ENCODE measurements at regions not wholly inside any gene's neighbourhood (a gene's known extent, or its start where the extent isn't known, plus 50 kb on each side); places are given as distances from the start of the nearest gene placed in this dataset.

DNA sequence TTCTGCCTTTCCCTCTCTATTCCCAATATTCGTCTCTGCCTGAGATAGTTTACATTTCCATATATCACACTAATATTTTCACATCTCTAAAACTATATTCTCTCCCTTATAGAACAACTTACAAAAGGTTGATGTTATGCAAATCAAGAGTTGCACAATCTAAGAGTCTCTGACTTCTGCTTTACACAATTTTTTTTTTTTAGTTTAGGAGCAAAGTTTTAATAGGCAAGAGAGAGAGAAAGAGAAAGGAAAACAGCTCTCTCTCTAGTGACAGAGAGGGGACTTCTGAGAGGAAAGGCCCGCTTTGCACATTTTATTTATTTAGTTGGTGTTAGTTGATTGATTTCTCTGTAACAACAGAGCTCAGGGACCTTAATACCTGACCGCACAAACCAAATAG is 380.2 kb downstream of the TXNL1 start:
- no peak for DNase-seq
- ATAC-seq = no peak
- Mint-ChIP-seq H3K4me3 (no peak overlapping the region), H3K36me3 (ENCODE audit: insufficient read depth) (no peaks in the 10 kb centered on the region), H3K9me3 (no peaks in the 10 kb centered on the region), H3K4me1 (ENCODE audit: low read depth) (peaks cover 4% of the 10 kb centered on the region), H3K27me3 (ENCODE audit: low read depth) (no peaks in the 10 kb centered on the region)

DNA sequence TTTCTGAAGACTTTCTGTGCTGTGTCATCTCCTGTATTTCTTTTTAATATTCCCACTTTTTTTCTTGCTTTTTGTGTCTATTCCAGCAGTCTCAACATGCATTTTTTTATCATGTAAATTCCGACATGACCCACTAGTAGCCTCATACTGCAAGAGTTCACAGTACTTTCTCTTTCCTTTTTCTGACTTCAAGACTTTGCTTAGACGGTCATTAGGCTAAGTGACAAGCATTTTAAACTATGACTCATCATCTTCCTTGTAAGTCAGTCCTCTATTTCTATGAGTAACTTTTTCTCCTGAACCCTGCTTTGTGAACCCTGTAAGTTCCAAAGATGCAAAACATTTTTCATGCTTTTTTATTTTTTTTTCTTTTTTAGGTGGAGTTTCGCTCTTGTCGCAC is 381.2 kb downstream of the TXNL1 start:
- ATAC-seq = peak; percentile 35 to 53
- no peaks in the 10 kb centered on the region for H3K9me3 Mint-ChIP-seq
- no peaks in the 10 kb centered on the region for H3K27me3 Mint-ChIP-seq (ENCODE audit: low read depth)
- no peaks in the 10 kb centered on the region for H3K36me3 Mint-ChIP-seq (ENCODE audit: insufficient read depth)
- no peak for DNase-seq
- H3K4me1 Mint-ChIP-seq (ENCODE audit: low read depth) = peaks cover 4% of the 10 kb centered on the region
- H3K4me3 Mint-ChIP-seq = no peak overlapping the region

DNA sequence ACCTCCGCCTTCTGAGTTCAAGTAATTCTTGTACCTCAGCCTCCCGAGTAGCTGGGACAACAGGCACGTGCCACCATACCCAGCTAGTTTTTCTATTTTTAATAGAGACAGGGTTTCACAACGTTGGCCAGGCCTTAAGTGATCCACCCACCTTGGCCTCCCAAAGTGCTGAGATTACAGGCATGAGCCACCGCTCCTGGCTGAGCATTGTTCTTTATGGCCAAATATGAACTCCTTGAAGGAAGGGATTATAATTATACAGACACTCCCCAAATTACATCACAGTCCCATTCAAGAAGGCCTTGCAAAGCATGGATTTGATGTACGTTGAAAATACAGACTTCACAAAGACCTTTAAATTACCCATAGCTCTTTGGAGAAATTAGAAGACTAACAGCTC is 381.7 kb downstream of the TXNL1 start:
- Mint-ChIP-seq H3K36me3 (ENCODE audit: insufficient read depth) (no peaks in the 10 kb centered on the region), H3K4me1 (ENCODE audit: low read depth) (peaks cover 4% of the 10 kb centered on the region), H3K9me3 (no peaks in the 10 kb centered on the region), H3K27me3 (ENCODE audit: low read depth) (no peaks in the 10 kb centered on the region), H3K4me3 (no peak overlapping the region)
- ATAC-seq (no peak), DNase-seq (no peak)

DNA sequence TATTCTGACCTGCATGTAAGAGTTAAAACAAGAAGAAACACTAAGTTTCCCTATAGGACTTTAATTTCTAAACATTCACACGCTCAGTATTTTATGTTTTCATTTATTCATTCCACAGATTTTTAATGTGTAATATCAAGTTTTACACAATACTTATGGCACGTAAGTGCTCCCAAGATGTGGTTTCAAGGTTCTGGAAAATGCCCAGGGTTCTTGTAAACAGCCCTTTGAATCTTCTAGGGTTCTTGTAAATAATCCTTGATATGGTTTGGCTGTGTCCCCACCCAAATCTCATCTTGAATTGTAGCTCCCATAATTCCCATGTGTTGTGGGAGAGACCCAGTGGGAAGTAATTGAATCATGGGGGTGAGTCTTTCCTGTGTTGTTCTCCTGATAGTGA is 383.0 kb downstream of the TXNL1 start:
- H3K4me3 Mint-ChIP-seq = no peak overlapping the region

DNA sequence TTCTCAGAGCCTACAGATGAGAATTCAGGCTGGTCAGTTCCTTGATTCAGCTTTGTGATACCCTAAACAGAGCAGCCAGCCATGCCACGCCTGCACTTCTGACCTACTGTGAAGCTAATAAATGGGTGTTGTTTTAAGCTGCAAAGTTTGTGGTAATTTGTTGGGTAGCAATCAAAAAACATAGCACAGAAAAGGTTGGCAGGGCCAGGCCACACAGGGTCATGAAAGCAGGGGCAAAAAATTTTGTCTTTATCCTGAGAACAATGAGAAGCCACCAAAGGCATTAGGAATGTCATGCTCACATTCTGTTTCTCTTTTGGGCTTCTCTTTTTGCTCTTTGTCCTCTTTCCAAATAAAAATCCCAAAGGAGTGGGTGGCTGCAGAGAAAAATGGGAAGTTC is 385.9 kb downstream of the TXNL1 start:
- Mint-ChIP-seq H3K9me3 (no peaks in the 10 kb centered on the region), H3K4me3 (no peak overlapping the region), H3K27me3 (ENCODE audit: low read depth) (no peaks in the 10 kb centered on the region), H3K36me3 (ENCODE audit: insufficient read depth) (no peaks in the 10 kb centered on the region), H3K4me1 (ENCODE audit: low read depth) (peaks cover 7% of the 10 kb centered on the region)
- ATAC-seq (no peak), DNase-seq (no peak)

More for the DNA sequence above, 383.0 kb downstream of the TXNL1 start:
- H3K9me3 Mint-ChIP-seq = no peaks in the 10 kb centered on the region
- H3K27me3 Mint-ChIP-seq (ENCODE audit: low read depth) = no peaks in the 10 kb centered on the region
- H3K4me1 Mint-ChIP-seq (ENCODE audit: low read depth) = peaks cover 4% of the 10 kb centered on the region
- H3K36me3 Mint-ChIP-seq (ENCODE audit: insufficient read depth) = no peaks in the 10 kb centered on the region
- no peak for DNase-seq
- ATAC-seq = no peak

DNA sequence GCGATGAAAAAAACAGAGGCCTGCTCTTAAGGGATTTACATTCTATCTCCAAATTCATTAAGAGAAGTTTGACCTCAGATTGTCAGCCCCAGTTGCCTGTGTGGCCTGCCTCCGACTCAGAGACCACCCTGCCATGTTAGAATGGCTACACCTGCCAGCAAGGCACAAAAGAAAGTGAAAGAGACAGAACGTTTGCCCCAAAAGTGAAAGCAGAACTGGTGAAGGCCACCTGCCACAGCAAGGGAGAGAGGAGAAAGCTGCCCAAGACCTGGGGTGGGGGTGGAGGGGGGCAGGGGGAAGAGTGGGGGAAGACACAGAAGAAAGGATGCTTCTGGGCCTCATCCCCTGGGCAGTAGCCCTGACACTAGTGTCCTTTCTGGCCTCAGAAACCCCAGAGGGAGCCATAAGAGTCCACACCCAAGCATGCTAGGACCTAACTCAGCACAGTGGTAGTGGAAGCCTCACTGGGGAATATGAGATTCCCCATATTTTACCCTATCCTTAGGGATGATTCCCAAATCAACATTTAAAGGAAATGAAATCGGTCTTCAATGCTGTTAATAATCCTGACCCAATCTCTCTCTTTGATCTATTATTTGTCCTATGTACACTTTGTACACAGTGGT is 389.7 kb downstream of the TXNL1 start:
- Mint-ChIP-seq H3K9me3 (no peaks in the 10 kb centered on the region), H3K4me1 (ENCODE audit: low read depth) (peaks cover 3% of the 10 kb centered on the region), H3K36me3 (ENCODE audit: insufficient read depth) (no peaks in the 10 kb centered on the region), H3K4me3 (no peak overlapping the region), H3K27me3 (ENCODE audit: low read depth) (no peaks in the 10 kb centered on the region)
- no peak for DNase-seq
- no peak for ATAC-seq

DNA sequence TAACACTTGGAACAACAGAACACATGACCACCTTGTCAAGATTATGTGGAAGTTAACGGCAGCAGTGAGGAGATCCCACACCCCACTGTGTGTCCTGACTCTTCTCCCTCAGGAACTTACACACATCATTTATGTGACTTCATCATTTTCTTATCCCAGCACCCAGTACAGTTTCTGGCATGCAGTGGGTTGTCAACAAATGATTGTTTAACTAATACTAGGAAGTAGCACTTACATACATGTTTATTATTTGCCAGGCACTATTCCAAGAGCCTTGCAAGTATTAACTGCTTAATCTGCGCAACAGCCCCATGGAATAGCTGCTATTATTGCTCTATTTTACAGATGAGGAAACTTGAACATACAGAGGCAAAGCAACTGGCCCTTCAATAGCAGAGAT is 391.5 kb downstream of the TXNL1 start:
- H3K9me3 Mint-ChIP-seq = no peaks in the 10 kb centered on the region

DNA sequence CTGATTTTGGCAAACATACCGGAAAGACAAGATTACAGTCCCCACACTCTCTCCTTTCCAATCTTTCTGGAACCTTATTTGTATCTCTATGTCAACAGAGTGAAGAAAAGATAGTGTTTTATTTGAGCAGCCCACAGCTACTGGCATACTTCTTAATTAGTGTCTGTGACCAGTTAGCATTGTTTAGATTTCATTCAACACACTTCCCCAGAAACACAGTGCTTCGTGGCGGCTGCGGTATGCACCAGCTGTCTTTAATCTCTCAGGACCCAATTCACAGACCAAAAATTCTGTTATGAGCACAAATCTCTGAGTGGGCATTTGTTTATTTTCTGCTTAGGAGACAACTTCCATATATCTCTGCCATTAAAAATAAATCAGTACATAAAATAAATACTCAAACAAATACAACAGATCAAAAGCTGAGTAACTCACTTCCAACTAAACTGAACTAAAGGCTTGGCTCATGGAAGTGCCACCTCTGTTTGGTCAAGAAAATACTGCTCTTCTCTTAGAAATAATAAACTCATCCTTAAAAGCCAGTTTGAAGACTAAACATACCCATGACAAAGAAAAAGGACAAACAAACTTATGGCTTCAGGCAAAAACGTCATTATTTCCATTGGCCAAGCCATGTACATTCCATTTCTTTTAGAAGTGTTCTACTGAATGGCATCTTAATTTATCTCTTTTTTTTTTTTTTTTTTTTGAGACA is 392.4 kb downstream of the TXNL1 start:
- Mint-ChIP-seq H3K4me1 (ENCODE audit: low read depth) (peaks cover 3% of the 10 kb centered on the region), H3K36me3 (ENCODE audit: insufficient read depth) (no peaks in the 10 kb centered on the region), H3K27me3 (ENCODE audit: low read depth) (no peaks in the 10 kb centered on the region)

More for the DNA sequence above, 391.5 kb downstream of the TXNL1 start:
- ATAC-seq = no peak
- H3K27me3 Mint-ChIP-seq (ENCODE audit: low read depth) = no peaks in the 10 kb centered on the region
- H3K4me3 Mint-ChIP-seq = no peak overlapping the region
- DNase-seq = no peak
- peaks cover 3% of the 10 kb centered on the region for H3K4me1 Mint-ChIP-seq (ENCODE audit: low read depth)
- no peaks in the 10 kb centered on the region for H3K36me3 Mint-ChIP-seq (ENCODE audit: insufficient read depth)

DNA sequence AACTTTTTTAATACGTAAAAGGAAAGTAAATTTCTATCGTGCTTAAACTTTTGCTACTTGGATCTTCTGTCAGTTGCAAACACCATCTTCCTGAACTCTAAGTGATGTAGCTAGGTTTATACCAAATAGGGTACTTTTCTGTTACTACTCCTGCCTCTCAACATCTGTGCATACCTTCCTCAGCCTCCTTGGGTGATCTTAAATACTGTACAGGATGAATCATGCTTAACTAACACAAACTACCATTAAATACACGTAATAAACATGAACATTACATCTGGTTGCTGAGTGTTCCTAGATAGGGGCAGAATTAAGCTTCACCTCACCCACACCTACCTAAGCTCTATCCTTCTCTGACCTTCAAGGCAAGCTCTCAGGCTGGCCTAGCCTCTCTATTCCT is 398.0 kb downstream of the TXNL1 start:
- no peak for DNase-seq
- no peak for ATAC-seq
- Mint-ChIP-seq H3K27me3 (ENCODE audit: low read depth) (no peaks in the 10 kb centered on the region), H3K4me1 (ENCODE audit: low read depth) (no peaks in the 10 kb centered on the region), H3K36me3 (ENCODE audit: insufficient read depth) (no peaks in the 10 kb centered on the region), H3K9me3 (no peaks in the 10 kb centered on the region), H3K4me3 (no peak overlapping the region)

More for the DNA sequence above, 392.4 kb downstream of the TXNL1 start:
- Mint-ChIP-seq H3K9me3 (no peaks in the 10 kb centered on the region), H3K4me3 (no peak overlapping the region)
- DNase-seq (no peak), ATAC-seq (no peak)

DNA sequence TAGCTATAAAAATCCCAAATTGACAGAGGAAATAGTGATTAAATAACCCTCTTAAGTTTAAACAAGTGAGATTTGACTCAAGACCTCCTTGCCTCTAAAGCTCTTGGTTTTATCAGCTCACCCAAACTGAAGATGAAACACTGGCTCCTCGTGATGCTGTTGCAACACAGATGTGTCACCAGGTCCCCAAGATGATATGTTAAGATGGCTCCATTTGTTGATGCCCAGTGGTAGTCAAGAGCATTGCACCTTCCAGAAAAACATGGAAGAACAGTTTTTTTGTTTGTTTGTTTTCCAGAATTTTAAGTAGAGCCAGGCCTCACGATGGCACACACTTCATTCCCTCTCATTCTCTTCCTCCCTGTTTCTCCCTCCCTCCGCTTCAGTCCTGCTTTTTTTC is 399.8 kb downstream of the TXNL1 start:
- no peaks in the 10 kb centered on the region for H3K4me1 Mint-ChIP-seq (ENCODE audit: low read depth)
- no peak overlapping the region for H3K4me3 Mint-ChIP-seq
- no peak for ATAC-seq
- H3K36me3 Mint-ChIP-seq (ENCODE audit: insufficient read depth) = no peaks in the 10 kb centered on the region
- no peaks in the 10 kb centered on the region for H3K9me3 Mint-ChIP-seq
- DNase-seq = no peak
- no peaks in the 10 kb centered on the region for H3K27me3 Mint-ChIP-seq (ENCODE audit: low read depth)

DNA sequence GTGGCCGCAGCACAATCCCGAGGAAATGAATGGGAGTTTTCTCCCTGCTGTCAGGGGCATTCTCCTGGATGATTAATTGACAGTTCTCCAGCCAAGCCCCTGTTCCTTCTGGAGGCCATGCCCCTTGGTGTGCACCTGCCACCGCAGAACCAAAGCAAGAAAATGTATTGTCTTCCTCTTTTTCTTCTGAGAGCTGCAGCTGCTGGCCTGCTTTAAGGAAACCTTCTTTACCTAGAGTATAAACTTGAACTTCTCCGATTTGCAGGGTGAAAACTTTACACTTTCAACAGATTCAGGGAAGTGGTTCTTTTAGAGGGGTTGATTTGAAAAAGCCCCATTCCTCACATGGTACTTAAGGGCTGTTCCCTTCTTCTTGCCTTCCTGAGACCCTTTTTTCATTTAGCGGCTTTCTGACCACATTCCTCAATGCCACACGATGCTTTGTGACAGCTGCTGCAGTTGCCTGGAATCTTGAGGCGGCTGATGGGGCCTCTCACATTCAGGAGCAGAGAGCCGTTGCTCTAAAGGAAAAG is 402.8 kb downstream of the TXNL1 start:
- DNase-seq (no peak), ATAC-seq (no peak)
- no peaks in the 10 kb centered on the region for H3K27me3 Mint-ChIP-seq (ENCODE audit: low read depth)
- no peaks in the 10 kb centered on the region for H3K4me1 Mint-ChIP-seq (ENCODE audit: low read depth)
- no peaks in the 10 kb centered on the region for H3K36me3 Mint-ChIP-seq (ENCODE audit: insufficient read depth)
- H3K4me3 Mint-ChIP-seq = no peak overlapping the region
- H3K9me3 Mint-ChIP-seq = peaks cover 7% of the 10 kb centered on the region

DNA sequence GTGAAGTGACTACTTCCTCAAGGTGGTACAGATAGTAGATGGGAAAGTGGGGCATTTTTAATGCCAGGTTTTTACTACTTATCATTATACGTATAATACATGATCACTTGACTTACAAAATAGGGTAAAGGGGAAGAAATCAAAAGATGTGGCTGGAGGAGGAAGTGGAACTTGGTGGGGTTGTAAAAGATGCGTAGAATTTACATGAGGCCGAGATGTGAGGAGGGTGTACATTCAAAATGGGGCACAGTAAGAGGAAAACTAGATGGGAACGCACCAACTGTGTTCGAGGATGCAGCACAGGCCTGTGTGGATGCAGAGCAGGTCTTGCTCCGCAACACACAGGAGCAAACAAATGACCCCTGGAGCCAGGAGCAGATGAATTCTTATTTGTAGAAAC is 403.3 kb downstream of the TXNL1 start:
- Mint-ChIP-seq H3K27me3 (ENCODE audit: low read depth) (no peaks in the 10 kb centered on the region), H3K36me3 (ENCODE audit: insufficient read depth) (no peaks in the 10 kb centered on the region), H3K4me3 (no peak overlapping the region), H3K9me3 (peaks cover 7% of the 10 kb centered on the region), H3K4me1 (ENCODE audit: low read depth) (no peaks in the 10 kb centered on the region)
- DNase-seq (no peak), ATAC-seq (no peak)

DNA sequence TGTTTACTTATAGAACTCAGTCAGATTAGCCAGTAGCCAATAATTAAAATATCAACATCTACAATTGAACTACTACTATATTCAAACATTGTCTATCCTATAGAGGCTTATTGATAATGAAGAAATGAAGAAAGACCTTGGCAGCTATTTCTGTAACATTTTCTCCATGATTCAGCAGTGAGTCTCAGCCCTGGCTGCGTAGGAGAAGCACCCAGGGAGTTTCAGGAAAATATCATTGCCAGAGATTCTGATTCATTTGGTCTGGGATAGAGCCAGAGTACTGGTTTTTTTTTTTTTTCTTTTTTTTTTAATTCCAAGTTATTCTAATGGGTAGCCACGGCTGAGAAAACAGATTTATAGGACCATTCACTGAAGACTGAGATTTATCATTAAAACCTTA is 404.8 kb downstream of the TXNL1 start:
- Mint-ChIP-seq H3K4me3 (no peak overlapping the region), H3K9me3 (peaks cover 7% of the 10 kb centered on the region), H3K4me1 (ENCODE audit: low read depth) (no peaks in the 10 kb centered on the region), H3K36me3 (ENCODE audit: insufficient read depth) (no peaks in the 10 kb centered on the region), H3K27me3 (ENCODE audit: low read depth) (no peaks in the 10 kb centered on the region)
- DNase-seq (no peak), ATAC-seq (no peak)

DNA sequence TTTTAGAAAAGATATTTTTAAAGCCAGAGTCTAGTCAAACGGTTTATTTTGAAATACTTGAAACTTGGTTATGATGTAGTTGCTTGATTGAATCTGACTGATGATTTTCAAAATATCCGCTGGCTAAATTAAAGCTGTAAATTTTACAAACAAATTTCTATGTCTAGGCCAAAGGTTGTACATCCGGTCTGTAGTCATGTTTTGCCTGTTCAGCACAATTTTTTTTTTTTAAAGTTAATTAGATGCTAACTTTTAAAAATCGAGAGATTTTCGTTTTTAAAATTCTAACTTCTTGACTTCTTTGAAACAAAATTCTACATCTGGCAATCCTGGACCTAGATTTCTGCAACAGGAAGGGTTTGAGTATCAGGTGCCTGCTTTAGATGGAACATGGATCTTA is 412.4 kb downstream of the TXNL1 start:
- Mint-ChIP-seq H3K27me3 (ENCODE audit: low read depth) (no peaks in the 10 kb centered on the region), H3K4me3 (no peak overlapping the region), H3K36me3 (ENCODE audit: insufficient read depth) (no peaks in the 10 kb centered on the region), H3K9me3 (no peaks in the 10 kb centered on the region), H3K4me1 (ENCODE audit: low read depth) (no peaks in the 10 kb centered on the region)
- DNase-seq (no peak), ATAC-seq (no peak)
